Tibial nerve (tissue), 4 donors: ENCODE measurements at regions not wholly inside any gene's neighbourhood (a gene's known extent, or its start where the extent isn't known, plus 50 kb on each side); places are given as distances from the start of the nearest gene placed in this dataset.
"Not testable (repeated sequence)": the region's sequence is repeated elsewhere in the genome, so short reads cannot be mapped to it uniquely, and the experiment has no call there.

ENCODE experiments used
- DNase-seq, 2 donors: peaks; one replicate each; pipeline ENCODE4 v3.0.0-alpha.2; 2019; ENCODE audit warnings: low spot score in 2 of 2
- H3K27ac ChIP-seq, 4 donors: fragments of 200-600 bp; sonication (generic) in 3 of 4; one replicate each; pipeline ENCODE4 v1.5.1; 2017 to 2019; ENCODE audit warnings: mild to moderate bottlenecking in 1 of 4
- H3K27me3 ChIP-seq, 2 donors: fragments of 200-600 bp; sonication (generic) in 1 of 2; one replicate each; pipeline versions ENCODE4 v1.5.1 to v1.6.0; 2017 to 2019
- H3K36me3 ChIP-seq, 3 donors: fragments of 200-600 bp; sonication (generic); one replicate each; pipeline ENCODE4 v1.5.1; 2018 to 2019
- H3K4me1 ChIP-seq, 4 donors: fragments of 200-600 bp; sonication (generic) in 3 of 4; one replicate each; pipeline ENCODE4 v1.5.1; 2017 to 2019
- H3K4me3 ChIP-seq, 4 donors: fragments of 200-600 bp; sonication (generic) in 3 of 4; one replicate each; pipeline ENCODE4 v1.5.1; 2017 to 2019; ENCODE audit warnings: mild to moderate bottlenecking in 1 of 4, moderate library complexity in 1 of 4
- H3K9me3 ChIP-seq, 4 donors: fragments of 200-600 bp; sonication (generic) in 3 of 4; one replicate each; pipeline ENCODE4 v1.5.1; 2017 to 2019
- CTCF ChIP-seq, 5 experiments: fragments of 200-600 bp in 3 of 5; fragments of 450-650 bp in 2 of 5; sonication (generic) in 3 of 5; IDR thresholded peaks; one replicate each; pipeline ENCODE4 v1.5.1; 2016 to 2019; ENCODE audit warnings: antibody characterized with exemption in 5 of 5, mild to moderate bottlenecking in 3 of 5, moderate library complexity in 2 of 5
- EP300 ChIP-seq, 2 donors: sonication (generic); formaldehyde crosslinking; IDR thresholded peaks; one replicate each; pipeline ENCODE4 v1.6.1; 2017; ENCODE audit warnings: antibody characterized with exemption in 2 of 2, mild to moderate bottlenecking in 1 of 2
- POLR2A ChIP-seq, 2 donors: fragments of 450-650 bp; IDR thresholded peaks; one replicate each; pipeline ENCODE4 v1.6.1; 2017; ENCODE audit warnings: antibody characterized with exemption in 2 of 2, mild to moderate bottlenecking in 2 of 2, moderate library complexity in 2 of 2
- WGBS, 2 donors: methylation state at CpG; one replicate each; pipeline ENCODE4 v1.1.5; 2018; 5-methylcytosine and 5-hydroxymethylcytosine counted together

- TF ChIP-seq EP300 (IDR thresholded peaks at IDR 0.05), result no peak
- no peak for TF ChIP-seq CTCF (IDR thresholded peaks at IDR 0.05)
- TF ChIP-seq POLR2A (IDR thresholded peaks at IDR 0.05), result no peak
- Histone ChIP-seq H3K27me3 (no peaks in the 10 kb centered on the region), H3K27ac (no peak overlapping the region), H3K4me1 (no peaks in the 10 kb centered on the region), H3K36me3 (no peaks in the 10 kb centered on the region), H3K4me3 (no peak overlapping the region), H3K9me3 (no peaks in the 10 kb centered on the region)
- 91 to 92% methylated on average over 2 of the region's 2 CpGs for WGBS, 2 donors
- DNase-seq, result no peak
Measured at GRCh38 chr18:22067109-22067508, 102.3 kb upstream of the GATA6 start.

- Histone ChIP-seq H3K9me3 (no peaks in the 10 kb centered on the region), H3K36me3 (no peaks in the 10 kb centered on the region), H3K4me3 (no peak overlapping the region), H3K27me3 (no peaks in the 10 kb centered on the region), H3K27ac (no peak overlapping the region), H3K4me1 (no peaks in the 10 kb centered on the region)
- 92 to 99% methylated on average over 3 of the region's 3 CpGs for WGBS, 2 donors
- DNase-seq, result no peak
- no peak for TF ChIP-seq POLR2A (IDR thresholded peaks at IDR 0.05)
- TF ChIP-seq CTCF (IDR thresholded peaks at IDR 0.05), result no peak
- no peak for TF ChIP-seq EP300 (IDR thresholded peaks at IDR 0.05)
Measured at GRCh38 chr18:22067682-22068081, 101.7 kb upstream of the GATA6 start.

- not testable (repeated sequence) for H3K27ac ChIP-seq, H3K9me3 ChIP-seq, H3K27me3 ChIP-seq, DNase-seq, H3K4me1 ChIP-seq, H3K36me3 ChIP-seq, H3K4me3 ChIP-seq
- WGBS, 2 donors, result 91 to 93% methylated on average over 2 of the region's 2 CpGs
Measured at GRCh38 chr18:22068784-22069183, 100.6 kb upstream of the GATA6 start.

GRCh38 chr18:22069916-22070315, 99.5 kb upstream of the GATA6 start:
- 72 to 75% methylated on average over 8 of the region's 8 CpGs for WGBS, 2 donors
- Histone ChIP-seq H3K9me3 (no peaks in the 10 kb centered on the region), H3K36me3 (no peaks in the 10 kb centered on the region), H3K4me3 (no peak overlapping the region), H3K27me3 (no peaks in the 10 kb centered on the region), H3K4me1 (no peaks in the 10 kb centered on the region), H3K27ac (no peak overlapping the region)
- DNase-seq, result no peak
- no peak for TF ChIP-seq EP300 (IDR thresholded peaks at IDR 0.05)
- no peak for TF ChIP-seq POLR2A (IDR thresholded peaks at IDR 0.05)
- no peak for TF ChIP-seq CTCF (IDR thresholded peaks at IDR 0.05)

GRCh38 chr18:22073411-22073810, 96.0 kb upstream of the GATA6 start:
- TF ChIP-seq EP300 (IDR thresholded peaks at IDR 0.05), result no peak
- no peak for TF ChIP-seq CTCF (IDR thresholded peaks at IDR 0.05)
- TF ChIP-seq POLR2A (IDR thresholded peaks at IDR 0.05), result no peak
- WGBS, 2 donors, result 85 to 95% methylated on average over 5 of the region's 5 CpGs
- Histone ChIP-seq H3K4me3 (no peak overlapping the region), H3K9me3 (no peaks in the 10 kb centered on the region), H3K27ac (no peak overlapping the region), H3K27me3 (no peaks in the 10 kb centered on the region), H3K4me1 (no peaks in the 10 kb centered on the region), H3K36me3 (no peaks in the 10 kb centered on the region)
- DNase-seq, result no peak
